HG03139 (cell line): ENCODE measurements at regions not wholly inside any gene's neighbourhood (a gene's known extent, or its start where the extent isn't known, plus 50 kb on each side); places are given as distances from the start of the nearest gene placed in this dataset.

Source experiments
- ATAC-seq: cut with Tn5 transposase; IDR thresholded peaks from one replicate; pipeline ENCODE4 v1.9.1; 2021; ENCODE audit not compliant: unreplicated experiment

DNA sequence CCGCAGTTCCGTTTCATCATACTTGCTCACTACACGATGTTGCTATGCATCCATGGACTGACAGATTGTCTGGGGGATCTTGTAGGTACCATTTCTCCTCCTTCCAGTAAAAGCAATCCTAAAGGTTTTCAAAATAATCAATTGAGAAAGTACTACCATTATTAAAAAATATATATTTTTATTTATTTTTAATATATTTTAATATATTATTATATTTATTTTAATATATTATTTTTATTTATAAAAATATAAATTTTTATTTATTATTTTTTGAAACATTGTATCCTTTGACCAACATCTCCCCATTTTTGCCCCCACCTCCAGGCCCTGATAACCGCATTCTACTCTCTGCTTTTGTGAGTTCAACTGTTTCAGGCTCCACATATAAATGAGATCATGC lies 237.6 kb upstream of the IRX4 start:
- no peak for ATAC-seq

DNA sequence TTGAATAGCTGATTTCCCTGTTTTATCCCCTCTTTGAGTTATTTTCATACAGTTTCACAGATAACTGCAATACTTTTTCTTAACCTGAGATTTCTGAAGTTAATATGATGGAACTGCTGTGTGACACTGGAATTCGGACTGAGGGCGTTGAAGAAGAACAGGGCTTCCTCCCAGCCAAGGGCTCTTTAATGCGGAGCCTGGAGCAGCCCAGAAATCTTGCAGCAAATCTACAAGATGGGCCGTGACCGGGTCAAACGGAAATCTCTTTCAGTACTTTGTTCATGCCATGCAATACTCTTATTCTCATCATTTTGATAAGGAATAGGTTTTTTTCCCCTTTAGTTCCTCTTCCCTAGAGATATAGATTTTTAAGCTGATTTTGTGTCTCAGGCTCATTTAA lies 236.8 kb upstream of the IRX4 start:
- ATAC-seq = no peak

DNA sequence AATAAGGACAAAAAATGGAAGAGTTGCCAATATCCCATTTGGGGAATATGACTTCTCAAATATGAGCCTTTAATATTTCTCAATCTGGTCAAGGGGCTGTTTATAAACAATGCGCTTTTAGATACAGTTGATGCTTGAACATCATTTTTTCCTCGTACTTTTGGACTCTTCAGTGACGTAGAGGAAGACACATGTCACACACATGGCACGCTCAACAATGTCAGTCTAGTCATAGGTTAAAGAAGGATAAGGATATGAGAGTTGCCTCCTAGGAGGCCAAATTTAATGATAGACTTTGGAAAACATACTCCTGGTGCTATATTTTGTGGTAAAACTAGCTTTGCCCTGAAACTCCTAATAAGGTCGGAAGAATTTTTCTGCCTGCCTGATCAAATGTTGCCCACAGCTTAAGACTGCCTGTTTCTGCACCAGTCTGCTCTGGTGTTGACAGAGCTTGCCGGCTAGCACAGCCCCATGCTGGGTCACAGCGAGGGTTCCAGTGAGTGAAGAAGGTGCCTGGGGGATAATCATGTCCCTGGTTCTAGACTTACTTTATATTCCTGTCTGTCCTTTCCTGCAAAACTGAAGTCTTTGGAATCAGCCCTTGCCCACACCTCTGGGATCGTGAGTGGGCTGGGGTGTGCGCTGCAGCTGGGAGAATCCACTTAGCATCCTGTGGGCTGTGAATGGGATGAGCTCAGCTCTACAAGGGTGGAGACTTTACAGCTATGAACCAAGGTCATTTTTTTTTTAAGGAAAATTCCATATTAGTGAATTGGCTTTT lies 230.8 kb upstream of the IRX4 start:
- ATAC-seq = no peak

DNA sequence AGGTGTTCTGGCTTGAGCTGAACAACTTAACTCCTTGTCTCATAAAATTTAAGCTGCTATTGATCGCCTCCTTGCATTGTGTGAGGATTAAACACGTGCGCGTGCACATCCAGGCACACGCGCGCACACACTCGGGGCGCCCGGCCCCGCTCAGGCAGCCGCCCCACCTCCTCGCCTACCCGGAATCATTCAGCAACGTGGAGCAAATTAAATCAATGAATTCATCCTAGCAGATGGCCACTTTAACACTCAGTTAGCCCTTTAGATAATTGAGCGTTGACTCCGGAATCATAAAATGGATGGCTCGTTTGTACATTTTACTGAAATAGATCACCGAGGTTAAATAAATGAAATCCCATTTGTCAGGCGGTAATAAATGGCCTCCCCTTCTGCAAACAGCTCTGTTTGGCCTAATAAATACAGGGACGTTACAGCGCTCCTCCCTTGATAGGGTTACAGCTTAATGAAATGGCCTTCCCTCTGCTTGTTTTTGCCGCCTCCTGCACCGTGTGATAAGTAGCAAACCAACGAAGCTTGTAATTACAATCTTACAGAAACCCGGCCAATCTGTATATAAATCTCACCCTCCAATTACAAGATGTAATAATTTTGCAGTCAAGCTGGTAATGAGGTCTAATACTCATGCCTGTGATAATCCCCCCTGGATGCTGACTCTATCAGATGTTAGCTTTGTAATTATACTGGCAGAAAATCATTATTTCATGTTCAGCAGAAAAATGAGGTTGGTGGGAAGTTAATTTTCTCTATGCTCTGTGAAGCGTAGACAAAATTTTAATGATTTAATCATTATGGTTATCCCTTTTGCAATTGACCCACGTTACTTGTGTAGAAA lies 229.7 kb upstream of the IRX4 start:
- no peak for ATAC-seq

DNA sequence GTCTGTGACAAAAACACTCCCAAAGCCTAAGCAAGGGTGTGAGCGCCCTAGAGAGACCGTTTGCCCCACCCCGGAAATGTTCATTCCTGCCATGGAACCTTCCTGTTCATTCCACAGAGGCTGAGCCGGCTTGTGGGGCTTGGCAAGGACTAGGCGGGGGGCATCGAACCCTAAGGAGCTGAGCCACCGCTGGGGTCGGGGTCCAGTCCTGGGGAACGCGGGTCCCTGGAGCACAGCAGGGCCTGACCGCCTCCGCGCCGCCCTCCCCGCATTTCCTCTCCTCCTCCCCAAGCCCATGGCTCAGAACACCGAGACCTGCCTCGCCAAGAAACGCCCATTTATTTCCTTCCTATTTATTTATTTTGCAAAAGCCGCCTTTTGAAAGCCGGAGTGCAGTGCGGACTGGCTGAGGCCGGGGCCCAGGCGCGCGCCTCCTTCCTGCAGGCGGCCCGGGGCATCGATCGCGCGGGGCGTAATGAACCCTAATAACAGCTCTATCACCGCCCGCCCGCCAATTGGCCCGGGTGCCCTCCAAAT lies 228.9 kb upstream of the IRX4 start:
- no peak for ATAC-seq

DNA sequence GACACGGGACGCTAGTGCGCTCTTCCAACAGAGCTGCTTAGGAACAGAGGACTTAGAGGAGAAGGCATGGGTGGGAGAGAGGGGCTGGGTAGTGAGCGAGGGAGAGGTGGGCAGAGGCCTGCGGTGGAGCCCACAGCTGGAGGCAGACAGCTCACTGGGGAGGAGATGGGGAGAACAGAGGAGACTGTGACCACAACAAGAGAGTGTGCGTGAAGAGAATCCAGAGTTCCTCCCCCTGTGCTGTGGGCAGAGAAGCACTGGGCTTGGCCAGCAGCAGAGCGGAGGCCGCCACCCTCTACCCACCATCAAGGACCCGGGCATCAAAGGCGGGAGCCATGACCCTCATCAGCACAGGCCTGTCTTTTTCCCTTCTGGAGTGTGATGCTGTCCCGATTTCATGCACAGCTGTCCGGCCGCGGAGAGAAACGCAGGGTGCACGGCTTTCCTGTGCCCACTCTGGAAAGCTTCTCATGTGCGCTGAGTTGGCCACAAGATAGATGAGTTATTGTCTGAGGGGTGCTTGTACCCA lies 228.3 kb upstream of the IRX4 start:
- no peak for ATAC-seq

DNA sequence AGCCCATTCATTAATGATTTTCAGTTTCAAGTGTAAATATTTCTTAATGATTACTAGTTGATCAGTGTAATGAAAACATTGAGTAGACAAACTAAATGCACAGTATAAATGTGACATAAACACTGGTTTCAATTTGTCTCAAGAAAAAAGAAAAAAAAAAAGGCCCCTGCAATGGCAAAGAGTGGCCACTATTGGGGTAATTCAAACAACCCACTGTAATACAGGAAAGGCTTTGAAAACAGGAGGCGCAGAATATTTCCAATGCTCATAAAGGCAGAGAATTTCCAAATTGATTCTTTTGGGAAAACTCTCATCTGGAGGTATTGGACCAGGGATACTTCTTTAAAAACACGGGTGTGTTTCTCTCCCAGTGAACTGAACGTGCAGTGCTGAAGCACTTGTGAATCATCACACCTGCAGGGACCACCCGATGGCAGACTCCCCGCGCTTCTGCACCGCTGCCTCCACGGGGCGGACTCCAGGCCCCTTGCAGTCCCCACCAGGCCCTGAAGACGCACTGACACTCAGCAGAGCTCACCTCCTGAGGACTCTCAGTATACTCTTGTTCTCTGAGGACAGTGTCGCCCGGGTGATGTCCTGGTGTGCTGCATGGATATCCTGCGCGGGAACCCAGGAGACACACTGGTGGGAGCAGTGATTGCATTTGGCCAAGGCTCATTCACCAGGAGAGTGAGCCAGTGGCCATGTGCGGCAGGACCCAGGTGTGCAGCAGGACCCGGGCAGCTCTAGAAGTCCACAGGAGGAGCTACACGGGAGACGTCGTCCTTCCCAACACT lies 227.6 kb upstream of the IRX4 start:
- no peak for ATAC-seq

DNA sequence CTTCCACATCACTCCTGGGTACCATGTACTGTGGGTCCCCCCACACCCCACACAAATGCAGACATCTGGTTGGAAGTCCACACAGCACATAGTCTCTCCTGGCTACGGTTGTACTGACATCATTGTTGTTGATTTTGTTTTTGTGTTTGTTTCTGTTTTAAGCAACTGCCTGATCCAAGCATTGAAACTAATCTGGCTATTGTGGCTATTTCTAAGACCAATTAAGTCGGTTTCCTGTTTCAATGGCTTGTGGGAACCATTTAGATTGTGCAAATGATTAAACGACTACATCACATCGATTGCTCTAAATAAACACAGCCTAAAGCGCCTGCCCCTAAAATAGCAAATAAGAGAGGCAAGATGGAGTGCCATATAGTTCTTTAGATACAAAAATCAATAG lies 226.8 kb upstream of the IRX4 start:
- ATAC-seq = no peak

DNA sequence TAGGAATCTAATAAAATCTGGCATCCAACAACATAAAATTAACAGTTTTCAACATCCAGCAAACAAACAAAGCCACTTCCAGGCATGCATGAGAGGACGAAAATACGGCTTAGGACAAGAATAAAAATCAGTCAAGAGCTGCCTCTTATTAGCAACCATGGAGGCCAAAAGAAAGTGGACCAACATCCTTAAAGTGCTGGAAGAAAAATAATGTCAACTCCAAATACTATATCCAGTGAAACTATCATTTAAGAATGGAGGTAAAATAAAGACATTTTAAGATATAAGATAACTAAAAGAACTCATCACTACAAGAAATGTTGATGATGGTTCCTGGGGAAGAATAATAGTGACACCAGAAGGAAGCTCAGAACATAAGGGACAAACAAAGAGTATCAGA lies 224.0 kb upstream of the IRX4 start:
- no peak for ATAC-seq

DNA sequence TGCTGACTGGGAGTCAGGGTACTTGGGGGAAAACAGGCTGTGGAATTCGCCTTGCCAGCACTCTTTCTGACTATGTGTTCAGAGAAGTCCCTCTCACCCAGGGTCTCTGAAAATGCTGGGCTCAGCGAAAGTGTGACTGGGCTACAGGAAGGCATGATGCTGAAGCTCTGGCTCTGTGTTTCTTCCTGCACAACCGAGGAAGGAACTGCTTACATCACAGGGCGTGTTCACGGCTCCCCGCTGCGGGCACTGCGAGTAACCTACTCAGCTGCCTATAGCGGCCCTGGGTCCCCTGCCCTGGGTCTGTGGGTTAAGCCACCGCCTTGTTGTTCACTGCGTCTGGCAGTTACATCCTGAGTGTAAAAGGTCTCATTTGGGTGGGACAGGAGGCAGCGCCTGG lies 222.4 kb upstream of the IRX4 start:
- no peak for ATAC-seq

DNA sequence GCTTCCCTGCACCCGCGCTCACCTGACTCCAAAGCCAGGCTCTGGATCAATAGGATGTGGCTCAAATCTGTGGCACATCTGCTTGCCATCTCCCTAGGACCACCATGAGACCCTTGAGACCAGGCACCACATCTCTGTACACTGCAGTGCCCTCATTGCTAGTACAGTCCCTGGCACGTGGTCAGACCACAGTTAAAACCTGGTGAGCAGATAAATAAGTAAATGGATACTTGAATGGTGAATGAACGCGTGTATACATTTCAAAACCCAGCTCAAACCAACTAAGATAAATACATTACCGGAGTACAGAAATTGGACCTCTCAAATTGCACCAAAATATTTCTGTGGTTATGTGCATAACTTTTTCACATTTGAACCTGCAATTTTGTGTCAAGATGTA lies 221.2 kb upstream of the IRX4 start:
- ATAC-seq = no peak

DNA sequence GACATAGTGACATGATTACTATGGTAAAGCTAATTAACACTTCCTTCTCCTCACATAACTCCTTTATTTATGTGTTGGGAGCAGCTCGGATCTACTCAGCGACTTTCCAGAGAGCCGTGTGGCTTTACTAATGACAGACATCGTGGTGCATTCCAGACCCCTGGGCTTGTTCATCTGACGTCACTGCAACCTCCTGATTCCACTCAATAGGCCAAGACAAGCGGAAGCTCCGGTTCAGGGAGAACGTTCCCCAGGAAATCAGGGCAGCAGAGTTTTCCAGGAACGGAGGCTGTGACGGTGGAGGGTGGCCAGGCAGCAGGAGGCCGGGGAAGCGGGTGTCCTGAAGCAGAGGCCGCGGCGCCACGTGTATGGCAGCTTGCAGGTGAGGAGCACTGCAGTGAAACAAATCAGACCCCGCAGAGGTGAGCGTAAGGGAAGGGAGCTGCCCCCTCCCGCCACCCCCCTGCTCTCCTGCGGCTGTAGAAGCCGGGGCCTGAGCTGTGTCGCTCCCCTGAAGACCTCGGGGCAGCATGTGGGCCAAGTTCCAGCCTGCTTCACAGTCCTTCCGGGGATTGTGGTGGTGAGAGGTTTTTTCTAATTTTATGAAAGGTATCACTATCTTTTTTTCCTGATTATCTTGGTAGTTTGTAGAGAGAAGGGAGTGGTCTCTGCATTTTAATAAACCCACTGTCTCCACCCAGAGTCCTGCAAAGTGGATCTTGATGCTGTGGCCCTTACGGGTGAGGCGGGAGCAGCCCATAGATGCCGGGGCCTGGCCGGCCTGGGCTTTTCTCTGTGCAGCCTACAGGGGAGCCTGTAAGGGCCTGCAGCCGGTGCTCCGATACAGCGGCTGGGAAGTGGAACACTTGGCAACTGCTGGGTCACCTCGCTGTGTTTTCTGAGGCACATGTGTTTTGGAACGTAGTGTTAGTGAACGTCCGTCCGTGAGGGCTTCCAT lies 220.4 kb upstream of the IRX4 start:
- ATAC-seq = no peak

DNA sequence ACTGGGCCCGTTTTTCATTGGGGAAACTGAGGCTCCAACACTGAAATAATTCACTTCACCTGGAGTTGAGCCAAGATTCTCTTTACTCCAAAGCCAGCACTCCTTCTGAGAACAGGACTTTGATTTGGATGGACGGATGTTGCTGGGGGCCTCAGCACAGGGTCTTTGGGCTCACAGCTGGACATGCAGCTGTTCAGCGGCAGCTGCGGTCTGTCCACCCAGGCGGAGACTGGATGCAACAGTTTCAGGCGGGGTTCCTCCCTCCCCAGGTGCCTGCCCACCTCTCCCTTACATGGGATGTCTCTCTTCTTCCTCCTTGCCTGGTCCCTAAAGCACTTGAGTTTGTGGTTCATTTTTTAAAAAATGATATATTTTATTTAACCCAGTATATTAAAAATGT lies 219.0 kb upstream of the IRX4 start:
- no peak for ATAC-seq

DNA sequence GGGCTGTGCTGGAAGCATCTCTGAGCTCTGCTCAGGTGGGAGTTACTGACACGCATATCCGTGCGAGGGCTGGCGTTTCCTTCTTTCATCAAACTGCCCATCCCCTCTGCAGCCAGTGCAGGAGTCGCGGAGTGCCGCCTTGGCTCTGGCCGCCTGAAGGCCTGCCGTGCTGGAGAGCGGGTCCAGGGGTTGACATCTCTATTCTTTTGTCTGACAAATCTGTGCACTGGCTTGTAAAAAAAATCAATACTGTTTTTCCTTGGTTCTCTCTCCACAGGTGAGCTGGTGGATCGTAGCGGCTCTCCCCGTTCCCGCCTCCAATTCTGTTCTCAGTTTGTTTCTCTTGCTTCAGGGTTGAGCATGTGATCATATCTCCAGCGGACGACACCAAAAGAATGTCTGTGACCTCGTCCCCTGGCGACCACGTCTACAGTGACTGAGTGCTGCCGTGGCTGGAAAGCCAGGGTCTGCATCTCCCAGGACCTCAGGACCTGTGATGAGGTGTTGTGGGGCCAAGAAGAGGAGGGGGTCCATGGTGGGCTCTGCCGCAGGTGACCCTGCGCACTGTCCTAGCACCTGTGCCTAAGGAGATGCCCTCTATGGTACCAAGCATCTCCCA lies 214.3 kb upstream of the IRX4 start:
- ATAC-seq = no peak

DNA sequence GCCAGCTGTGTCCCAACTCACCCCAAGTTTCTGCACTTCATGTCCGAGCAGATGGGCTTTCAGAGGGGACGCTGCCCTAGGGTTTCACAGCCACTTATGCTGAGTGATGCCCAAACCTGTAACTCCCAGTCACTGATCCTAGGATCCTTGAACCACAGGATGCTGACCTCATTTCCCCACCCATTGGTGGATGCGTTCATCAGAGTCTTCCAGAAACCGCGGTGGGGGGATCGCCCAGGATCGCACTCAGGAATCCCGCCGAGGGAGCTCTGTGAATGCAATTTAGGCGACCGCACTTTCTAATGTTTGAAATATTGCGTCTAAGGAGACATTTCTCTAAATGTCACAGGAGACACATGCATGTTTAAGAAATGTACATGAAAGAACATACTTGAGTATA lies 212.3 kb upstream of the IRX4 start:
- ATAC-seq = no peak

DNA sequence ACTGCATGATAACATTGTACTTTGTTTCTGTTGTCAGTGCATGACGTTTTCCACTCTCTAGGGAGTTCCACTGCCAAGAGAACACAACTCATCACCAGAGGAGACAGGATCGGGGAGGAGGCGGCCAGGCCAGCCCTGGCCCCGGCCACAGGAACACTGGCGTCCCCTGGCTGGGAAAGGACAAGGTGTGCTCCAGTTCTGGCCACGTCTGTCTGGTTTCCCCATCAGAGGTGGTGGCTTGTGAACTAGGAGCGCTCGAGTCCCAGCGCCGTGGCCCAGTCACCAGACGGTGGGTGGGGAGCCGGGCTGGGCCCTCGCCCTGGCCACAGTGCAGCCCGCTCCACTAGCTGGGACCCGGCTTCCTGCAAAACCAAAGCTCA lies 211.9 kb upstream of the IRX4 start:
- no peak for ATAC-seq

DNA sequence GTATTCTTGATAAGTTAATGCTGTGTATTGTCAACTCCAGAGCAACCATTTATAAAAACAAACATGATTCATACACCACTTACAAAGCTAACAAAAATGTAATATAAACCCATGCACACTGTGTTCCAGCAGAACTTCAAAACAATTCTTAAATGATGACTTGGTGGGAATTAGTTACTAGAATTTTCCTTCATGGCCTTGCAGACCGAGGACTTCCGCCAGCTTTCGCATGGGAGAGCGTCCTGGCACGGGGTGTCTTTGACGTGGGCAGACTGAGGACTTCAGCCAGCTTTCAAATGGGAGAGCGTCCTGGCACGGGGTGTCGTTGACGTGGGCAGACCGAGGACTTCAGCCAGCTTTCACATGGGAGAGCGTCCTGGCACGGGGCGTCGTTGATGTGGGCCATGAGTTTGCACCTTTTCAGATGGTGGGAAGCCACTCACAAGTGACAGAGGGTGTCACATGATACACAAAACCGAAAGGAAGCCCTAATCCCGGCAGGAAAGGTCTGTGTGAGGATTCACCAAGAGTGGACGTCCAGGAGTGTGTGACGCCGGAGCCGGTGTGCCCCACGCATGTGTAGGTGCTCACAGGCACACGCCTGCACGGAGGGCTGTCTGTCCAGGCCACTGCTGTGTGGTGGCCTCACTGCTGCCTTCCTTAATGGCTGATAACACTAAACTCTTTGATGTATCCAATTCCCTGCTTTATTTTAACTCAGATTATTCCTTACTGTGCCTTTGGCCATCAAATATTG lies 211.3 kb upstream of the IRX4 start:
- ATAC-seq = no peak

DNA sequence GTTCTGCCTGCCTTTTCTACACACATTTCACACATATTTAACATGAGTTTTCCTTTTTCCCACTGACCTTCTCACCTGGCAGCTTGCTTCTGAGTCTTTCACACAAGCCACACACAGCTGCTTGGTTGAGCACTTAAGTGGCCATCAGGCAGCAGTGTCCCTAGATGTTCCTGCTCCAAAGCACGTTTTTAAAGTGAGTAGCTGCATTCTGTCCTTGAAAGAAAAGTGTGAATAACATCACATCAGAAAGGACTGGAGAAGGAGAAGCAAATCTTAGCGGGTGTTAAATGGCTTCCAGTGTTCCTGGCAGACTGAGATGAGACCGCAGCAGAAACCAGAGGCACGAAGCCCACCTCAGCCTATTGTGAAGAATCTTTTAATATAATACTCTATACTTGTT lies 209.2 kb upstream of the IRX4 start:
- ATAC-seq = no peak

DNA sequence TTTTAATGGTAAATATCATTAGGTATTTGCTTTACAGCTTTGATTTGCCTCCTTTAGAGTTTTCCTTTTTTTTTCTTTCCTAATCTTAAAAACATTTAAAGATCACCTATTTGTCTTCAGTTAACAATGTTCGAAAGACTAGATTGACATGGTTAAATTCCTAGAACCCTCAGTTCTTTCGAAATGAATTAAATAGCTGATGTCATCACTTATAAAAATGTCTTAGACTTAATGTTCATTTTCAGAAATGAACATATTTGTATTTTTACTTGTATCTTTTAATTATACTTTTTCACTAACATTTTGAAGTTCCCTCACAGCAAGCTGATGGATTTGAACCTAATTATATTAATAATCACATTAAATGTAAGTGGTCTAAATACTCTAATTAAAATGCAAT lies 205.3 kb upstream of the IRX4 start:
- no peak for ATAC-seq
